Gastroesophageal sphincter (tissue), 4 donors: ENCODE measurements at regions not wholly inside any gene's neighbourhood (a gene's known extent, or its start where the extent isn't known, plus 50 kb on each side); places are given as distances from the start of the nearest gene placed in this dataset.

Source experiments
- ATAC-seq: fragments of 150-250 bp; one replicate; pipeline ENCODE4 v1.9.1; 2016; ENCODE audit warnings: mild to moderate bottlenecking, moderate library complexity
- H3K27ac ChIP-seq, 4 donors: fragments of 200-600 bp; sonication (generic) in 3 of 4; 1 replicate in 3 of 4; 2 replicates in 1 of 4; pipeline ENCODE4 v1.5.1; 2016 to 2019
- H3K27me3 ChIP-seq: fragments of 200-600 bp; sonication (generic); one replicate; pipeline ENCODE4 v1.5.1; 2019
- H3K36me3 ChIP-seq, 2 donors: fragments of 200-600 bp; sonication (generic); one replicate each; pipeline ENCODE4 v1.5.1; 2019; ENCODE audit warnings: control low read depth in 1 of 2
- H3K4me1 ChIP-seq, 3 donors: fragments of 200-600 bp; sonication (generic); 1 replicate in 2 of 3; 2 replicates in 1 of 3; pipeline ENCODE4 v1.5.1; 2016 to 2019; ENCODE audit warnings: control low read depth in 2 of 3
- H3K4me3 ChIP-seq, 2 donors: fragments of 200-600 bp; sonication (generic); one replicate each; pipeline ENCODE4 v1.5.1; 2019; ENCODE audit warnings: mild to moderate bottlenecking in 1 of 2, moderate library complexity in 1 of 2
- H3K9me3 ChIP-seq, 3 donors: fragments of 200-600 bp; sonication (generic); one replicate each; pipeline ENCODE4 v1.5.1; 2017 to 2019; ENCODE audit warnings: control low read depth in 2 of 3
- EP300 ChIP-seq: sonication (generic); formaldehyde crosslinking; IDR thresholded peaks from one replicate; pipeline ENCODE4 v1.6.1; 2017; ENCODE audit warnings: antibody characterized with exemption, mild to moderate bottlenecking
- POLR2A ChIP-seq, 2 donors: fragments of 450-650 bp; IDR thresholded peaks; one replicate each; pipeline ENCODE4 v1.6.1; 2017; ENCODE audit warnings: antibody characterized with exemption in 2 of 2, mild to moderate bottlenecking in 2 of 2, moderate library complexity in 1 of 2
- POLR2AphosphoS5 ChIP-seq: sonication (generic); formaldehyde crosslinking; IDR thresholded peaks from one replicate; pipeline ENCODE4 v1.6.1; 2017; ENCODE audit warnings: antibody characterized with exemption
- WGBS, 2 donors: methylation state at CpG; one replicate each; pipeline ENCODE4 v1.1.5; 2018; ENCODE audit warnings: low coverage in 1 of 2; 5-methylcytosine and 5-hydroxymethylcytosine counted together
- TF ChIP-seq, protein P1 (sequence below), 4 experiments: fragments of 200-600 bp in 2 of 4; fragments of 450-650 bp in 2 of 4; sonication (generic) in 1 of 4; IDR thresholded peaks; one replicate each; pipeline ENCODE4 v1.5.1; 2017 to 2019; ENCODE audit warnings: antibody characterized with exemption in 4 of 4, mild to moderate bottlenecking in 2 of 4, moderate library complexity in 2 of 4

DNA sequence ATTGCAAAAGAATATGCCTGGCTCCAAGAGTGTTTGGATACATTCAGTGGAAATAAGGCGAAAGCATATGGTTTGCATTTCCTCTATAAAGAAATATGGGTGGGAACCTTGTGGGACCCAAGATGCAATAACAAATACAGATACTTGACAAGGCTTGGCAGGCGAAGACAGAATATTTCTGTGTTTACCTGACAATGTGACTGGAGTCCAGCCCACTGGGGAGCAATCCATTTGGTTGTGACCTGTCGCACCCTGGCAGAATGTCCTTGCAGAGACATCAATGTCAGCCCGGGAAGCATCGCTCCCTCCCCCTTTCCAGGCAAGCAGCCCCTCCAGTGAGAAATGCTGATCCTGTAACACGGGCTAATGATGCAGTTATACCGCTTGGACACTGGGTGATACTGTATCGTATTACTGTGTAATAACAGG, 296.6 kb downstream of the MAF start:
- H3K4me3 ChIP-seq, result no peak overlapping the region
- H3K27ac ChIP-seq, result no peak overlapping the region
- H3K9me3 ChIP-seq, result no peaks in the 10 kb centered on the region
- no peaks in the 10 kb centered on the region for H3K4me1 ChIP-seq
- H3K27me3 ChIP-seq, result peaks cover 5% of the 10 kb centered on the region
- TF ChIP-seq, protein P1, sequence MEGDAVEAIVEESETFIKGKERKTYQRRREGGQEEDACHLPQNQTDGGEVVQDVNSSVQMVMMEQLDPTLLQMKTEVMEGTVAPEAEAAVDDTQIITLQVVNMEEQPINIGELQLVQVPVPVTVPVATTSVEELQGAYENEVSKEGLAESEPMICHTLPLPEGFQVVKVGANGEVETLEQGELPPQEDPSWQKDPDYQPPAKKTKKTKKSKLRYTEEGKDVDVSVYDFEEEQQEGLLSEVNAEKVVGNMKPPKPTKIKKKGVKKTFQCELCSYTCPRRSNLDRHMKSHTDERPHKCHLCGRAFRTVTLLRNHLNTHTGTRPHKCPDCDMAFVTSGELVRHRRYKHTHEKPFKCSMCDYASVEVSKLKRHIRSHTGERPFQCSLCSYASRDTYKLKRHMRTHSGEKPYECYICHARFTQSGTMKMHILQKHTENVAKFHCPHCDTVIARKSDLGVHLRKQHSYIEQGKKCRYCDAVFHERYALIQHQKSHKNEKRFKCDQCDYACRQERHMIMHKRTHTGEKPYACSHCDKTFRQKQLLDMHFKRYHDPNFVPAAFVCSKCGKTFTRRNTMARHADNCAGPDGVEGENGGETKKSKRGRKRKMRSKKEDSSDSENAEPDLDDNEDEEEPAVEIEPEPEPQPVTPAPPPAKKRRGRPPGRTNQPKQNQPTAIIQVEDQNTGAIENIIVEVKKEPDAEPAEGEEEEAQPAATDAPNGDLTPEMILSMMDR (IDR thresholded peaks at IDR 0.05), result no peak
- no peak for TF ChIP-seq POLR2AphosphoS5
- no peak for TF ChIP-seq POLR2A (IDR thresholded peaks at IDR 0.05)
- TF ChIP-seq EP300, result no peak
- H3K36me3 ChIP-seq, result no peaks in the 10 kb centered on the region
- no peak for ATAC-seq
- 29 to 54% methylated on average over 8 of the region's 8 CpGs for whole genome bisulfite sequencing, 2 donors

DNA sequence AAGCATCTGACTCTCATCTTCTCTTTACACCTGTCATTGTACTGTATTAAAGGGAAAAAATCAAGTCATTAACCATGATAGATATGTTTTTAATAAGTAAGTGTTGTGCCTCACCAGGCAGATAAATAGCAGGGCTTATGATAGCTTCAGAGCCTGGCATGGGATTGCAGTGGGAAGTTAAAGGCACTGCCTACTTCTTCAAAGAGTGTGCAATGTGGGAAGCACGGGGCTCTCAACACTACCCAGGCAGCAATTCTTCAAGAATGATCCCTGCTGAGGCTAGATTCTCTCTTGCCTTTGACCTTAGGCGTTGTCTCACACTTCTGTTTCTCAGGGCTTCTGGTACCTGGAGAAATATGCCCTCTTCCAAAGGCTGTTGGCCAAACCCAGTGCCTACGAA, 297.3 kb downstream of the MAF start:
- H3K36me3 ChIP-seq, result no peaks in the 10 kb centered on the region
- H3K9me3 ChIP-seq, result no peaks in the 10 kb centered on the region
- no peak for ATAC-seq
- WGBS, 2 donors, result 61 to 83% methylated on average over 1 to 2 of the region's 3 CpGs
- no peaks in the 10 kb centered on the region for H3K4me1 ChIP-seq
- TF ChIP-seq EP300, result no peak
- TF ChIP-seq POLR2AphosphoS5, result no peak
- no peak for TF ChIP-seq POLR2A (IDR thresholded peaks at IDR 0.05)
- TF ChIP-seq, protein P1 (IDR thresholded peaks at IDR 0.05), result no peak
- no peak overlapping the region for H3K27ac ChIP-seq
- H3K4me3 ChIP-seq, result no peak overlapping the region
- H3K27me3 ChIP-seq, result peaks cover 5% of the 10 kb centered on the region

DNA sequence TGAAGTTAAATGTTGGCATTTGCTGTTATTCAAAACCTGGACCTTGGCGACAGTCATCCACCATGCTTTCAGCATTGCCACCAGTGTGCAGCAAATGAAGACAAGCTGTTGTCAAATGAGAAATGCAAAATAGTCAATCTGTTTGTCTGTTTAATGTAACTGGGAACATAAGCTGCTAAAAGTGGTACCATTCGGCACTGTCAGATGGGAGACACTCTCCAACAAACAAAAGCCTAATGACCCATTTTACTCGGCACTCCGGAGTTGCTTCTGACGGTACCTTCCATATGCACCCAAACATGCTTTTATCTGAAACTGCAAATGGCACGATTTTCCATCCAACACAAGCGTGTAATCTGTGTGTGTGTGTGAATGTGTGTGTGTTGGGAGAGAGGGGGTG, 297.8 kb downstream of the MAF start:
- no peak for ATAC-seq
- WGBS, 2 donors, result 68 to 89% methylated on average over 4 to 6 of the region's 7 CpGs
- no peak overlapping the region for H3K27ac ChIP-seq
- no peaks in the 10 kb centered on the region for H3K36me3 ChIP-seq
- H3K9me3 ChIP-seq, result no peaks in the 10 kb centered on the region
- H3K27me3 ChIP-seq, result peaks cover 5% of the 10 kb centered on the region
- H3K4me3 ChIP-seq, result no peak overlapping the region
- TF ChIP-seq POLR2A (IDR thresholded peaks at IDR 0.05) (no peak), EP300 (no peak), POLR2AphosphoS5 (no peak)
- TF ChIP-seq, protein P1 (IDR thresholded peaks at IDR 0.05), result no peak
- H3K4me1 ChIP-seq, result no peaks in the 10 kb centered on the region

DNA sequence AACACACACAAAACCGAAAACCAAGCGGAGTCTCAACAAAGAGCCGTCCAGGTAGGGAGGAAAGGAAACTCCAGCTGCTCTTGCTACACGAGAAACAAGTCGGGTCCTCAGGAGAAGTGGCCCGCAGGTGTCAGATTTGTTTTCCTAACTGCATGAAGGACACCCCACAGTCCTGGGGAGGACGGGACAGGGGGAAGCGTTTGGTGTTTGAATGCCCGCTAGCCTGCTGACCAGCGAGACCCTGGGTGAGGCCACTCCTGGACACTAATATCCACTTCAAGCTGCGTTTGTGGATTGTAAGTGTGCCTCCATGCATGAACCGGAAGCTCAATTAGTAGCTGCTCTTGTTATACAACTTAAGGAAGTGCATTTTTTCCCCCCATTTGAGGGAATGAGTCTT, 299.5 kb downstream of the MAF start:
- no peak overlapping the region for H3K27ac ChIP-seq
- H3K4me3 ChIP-seq, result no peak overlapping the region
- ATAC-seq, result no peak
- H3K9me3 ChIP-seq, result no peaks in the 10 kb centered on the region
- WGBS, 2 donors, result 87 to 100% methylated on average over 1 to 12 of the region's 12 CpGs
- H3K27me3 ChIP-seq, result peaks cover 3% of the 10 kb centered on the region
- H3K4me1 ChIP-seq, result no peaks in the 10 kb centered on the region
- TF ChIP-seq, protein P1 (IDR thresholded peaks at IDR 0.05), result no peak
- TF ChIP-seq POLR2AphosphoS5 (no peak), EP300 (no peak), POLR2A (IDR thresholded peaks at IDR 0.05) (no peak)
- no peaks in the 10 kb centered on the region for H3K36me3 ChIP-seq

DNA sequence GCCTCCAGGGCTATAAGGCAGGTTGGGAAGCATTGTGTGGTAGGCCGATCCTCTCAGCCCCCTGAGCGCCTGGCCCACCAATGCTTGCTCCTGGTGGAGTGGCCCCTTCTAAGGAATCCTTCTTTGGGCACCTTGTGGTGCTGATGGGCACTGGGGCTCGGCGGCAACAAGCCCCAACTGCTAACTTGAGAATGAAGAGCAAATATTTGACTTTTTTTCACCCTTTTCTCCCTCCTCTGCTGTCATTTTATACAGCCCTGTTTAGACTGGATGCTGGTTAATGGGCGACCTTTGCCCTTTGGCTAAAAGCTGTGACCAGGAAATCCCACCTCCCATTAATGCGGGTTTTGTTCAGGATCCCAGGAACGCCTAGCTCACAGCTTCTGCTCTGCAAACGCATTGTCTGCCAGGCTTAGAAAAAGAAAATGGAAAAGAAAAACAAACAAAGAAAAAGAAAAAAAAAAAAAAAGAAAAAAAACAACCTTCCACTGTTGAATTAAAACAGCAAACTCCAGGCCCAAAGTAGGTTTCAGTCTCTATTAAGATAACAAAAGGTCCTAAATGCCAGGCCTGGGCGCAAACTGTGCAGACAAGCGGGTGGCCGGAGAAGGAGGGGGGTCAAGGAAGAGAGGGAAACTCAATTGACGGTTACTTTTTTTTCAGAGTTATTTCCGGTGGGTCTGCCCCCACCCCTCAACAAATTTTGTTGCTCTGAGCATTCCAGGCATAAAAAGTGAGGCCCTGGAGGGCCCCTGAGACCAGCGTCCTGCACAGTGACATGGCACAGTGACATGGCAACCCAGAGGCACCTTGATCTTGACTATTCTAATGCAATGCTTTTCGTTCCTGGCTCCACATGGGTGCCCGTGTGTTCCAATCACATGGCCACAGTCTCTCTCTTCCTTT, 301.4 kb downstream of the MAF start:
- TF ChIP-seq, protein P1 (IDR thresholded peaks at IDR 0.05), result no peak
- TF ChIP-seq POLR2A (IDR thresholded peaks at IDR 0.05), result no peak
- no peak for TF ChIP-seq POLR2AphosphoS5
- no peak for TF ChIP-seq EP300
- no peak overlapping the region for H3K27ac ChIP-seq
- ATAC-seq, result no peak
- no peaks in the 10 kb centered on the region for H3K4me1 ChIP-seq
- WGBS, 2 donors, result 85 to 94% methylated on average over 4 to 12 of the region's 16 CpGs
- H3K36me3 ChIP-seq, result no peaks in the 10 kb centered on the region
- H3K4me3 ChIP-seq, result no peak overlapping the region
- no peaks in the 10 kb centered on the region for H3K27me3 ChIP-seq
- H3K9me3 ChIP-seq, result no peaks in the 10 kb centered on the region
